Liver (tissue), 8 donors: ENCODE measurements at regions not wholly inside any gene's neighbourhood (a gene's known extent, or its start where the extent isn't known, plus 50 kb on each side); places are given as distances from the start of the nearest gene placed in this dataset.

Experiments
- DNase-seq: peaks from one replicate; pipeline ENCODE4 v3.0.0-alpha.2; 2017; ENCODE audit warnings: low spot score
- H3K27ac ChIP-seq, 2 donors: one replicate each; pipeline ENCODE4 v1.7.0; 2013; ENCODE audit warnings: inconsistent platforms in 2 of 2, low read length in 2 of 2, control low read depth in 1 of 2, low read depth in 1 of 2, mild to moderate bottlenecking in 1 of 2
- H3K27me3 ChIP-seq, 4 donors: one replicate each; pipeline versions ENCODE4 v1.6.1 to v1.7.0; 2013; ENCODE audit warnings: low read length in 3 of 4, inconsistent platforms in 1 of 4, mild to moderate bottlenecking in 1 of 4, moderate library complexity in 1 of 4; ENCODE audit not compliant: control insufficient read depth in 4 of 4, insufficient read depth in 4 of 4
- H3K36me3 ChIP-seq, 4 donors: one replicate each; pipeline versions ENCODE4 v1.6.1 to v1.7.0; 2013; ENCODE audit warnings: low read length in 3 of 4, mild to moderate bottlenecking in 3 of 4, low read depth in 1 of 4, moderate library complexity in 1 of 4; ENCODE audit not compliant: control insufficient read depth in 4 of 4, insufficient read depth in 3 of 4
- H3K4me1 ChIP-seq, 4 donors: one replicate each; pipeline versions ENCODE4 v1.6.1 to v1.7.0; 2013; ENCODE audit warnings: low read length in 3 of 4, mild to moderate bottlenecking in 3 of 4, moderate library complexity in 1 of 4; ENCODE audit not compliant: control insufficient read depth in 4 of 4, insufficient read depth in 4 of 4
- H3K4me3 ChIP-seq, 3 donors: one replicate each; pipeline versions ENCODE4 v1.6.1 to v1.7.0; 2013; ENCODE audit warnings: low read length in 3 of 3, control low read depth in 1 of 3, low read depth in 1 of 3, mild to moderate bottlenecking in 1 of 3
- H3K9ac ChIP-seq, 2 donors: one replicate each; pipeline ENCODE4 v1.7.0; 2013; ENCODE audit warnings: low read length in 2 of 2, mild to moderate bottlenecking in 2 of 2, moderate library complexity in 2 of 2, control low read depth in 1 of 2, low read depth in 1 of 2
- H3K9me3 ChIP-seq, 4 donors: one replicate each; pipeline versions ENCODE4 v1.6.1 to v1.7.0; 2013; ENCODE audit warnings: low read length in 3 of 4; ENCODE audit not compliant: control insufficient read depth in 4 of 4
- EGR1 ChIP-seq, 2 donors: IDR thresholded peaks; 2 replicates each; pipeline ENCODE4 v1.6.1; 2016 to 2018; ENCODE audit warnings: antibody characterized with exemption in 2 of 2, low read depth in 2 of 2
- FOXA1 ChIP-seq: IDR thresholded peaks from 2 replicates; pipeline ENCODE4 v1.6.1; 2016; ENCODE audit warnings: antibody characterized with exemption
- GABPA ChIP-seq, 2 donors: IDR thresholded peaks in 1 of 2; conservative IDR thresholded peaks in 1 of 2; 2 replicates each; pipeline ENCODE4 v1.6.1; 2016; ENCODE audit warnings: antibody characterized with exemption in 2 of 2, mild to moderate bottlenecking in 1 of 2, moderate library complexity in 1 of 2
- HNF4G ChIP-seq: IDR thresholded peaks from 2 replicates; pipeline ENCODE4 v1.6.1; 2016; ENCODE audit warnings: antibody characterized with exemption
- JUND ChIP-seq, 2 donors: IDR thresholded peaks; 2 replicates each; pipeline ENCODE4 v1.6.1; 2016; ENCODE audit warnings: antibody characterized with exemption in 2 of 2
- MAX ChIP-seq: IDR thresholded peaks from 2 replicates; pipeline ENCODE4 v1.6.1; 2016; ENCODE audit warnings: antibody characterized with exemption
- NR2F2 ChIP-seq: IDR thresholded peaks from 2 replicates; pipeline ENCODE4 v1.6.1; 2016; ENCODE audit warnings: antibody characterized with exemption
- RAD21 ChIP-seq, 2 donors: IDR thresholded peaks; 2 replicates each; pipeline ENCODE4 v1.6.1; 2016; ENCODE audit warnings: antibody characterized with exemption in 2 of 2, mild to moderate bottlenecking in 2 of 2
- REST ChIP-seq: IDR thresholded peaks from 2 replicates; pipeline ENCODE4 v1.6.1; 2016; ENCODE audit warnings: antibody characterized with exemption, mild to moderate bottlenecking
- RXRA ChIP-seq, 2 donors: IDR thresholded peaks; 2 replicates each; pipeline ENCODE4 v1.6.1; 2017 to 2018; ENCODE audit warnings: antibody characterized with exemption in 2 of 2, mild to moderate bottlenecking in 1 of 2
- SP1 ChIP-seq: IDR thresholded peaks from 2 replicates; pipeline ENCODE4 v1.6.1; 2018; ENCODE audit warnings: antibody characterized with exemption, mild to moderate bottlenecking
- TAF1 ChIP-seq: conservative IDR thresholded peaks from 2 replicates; pipeline ENCODE4 v1.6.1; 2016; ENCODE audit warnings: antibody characterized with exemption, mild to moderate bottlenecking
- YY1 ChIP-seq: IDR thresholded peaks from 2 replicates; pipeline ENCODE4 v1.6.1; 2016; ENCODE audit warnings: antibody characterized with exemption, mild to moderate bottlenecking
- ZBTB33 ChIP-seq: IDR thresholded peaks from 2 replicates; pipeline ENCODE4 v1.6.1; 2016; ENCODE audit warnings: antibody characterized with exemption
- WGBS: extraction: QIAGEN DNeasy Blood & Tissue Kit; methylation state at CpG from one replicate; pipeline ENCODE4 v1.1.7; 2013; 5-methylcytosine and 5-hydroxymethylcytosine counted together
- TF ChIP-seq, protein P1 (sequence below): fragments of 150-350 bp; IDR thresholded peaks from 2 replicates; pipeline ENCODE4 v1.5.1; 2017; ENCODE audit warnings: improper control_type of control experiment, low read depth, low read length; ENCODE audit not compliant: missing input control
- TF ChIP-seq, protein P2 (sequence below): IDR thresholded peaks from 2 replicates; pipeline ENCODE4 v1.6.1; 2016; ENCODE audit warnings: antibody characterized with exemption
- donor health status: healthy.
- donor health status: healthy.
- donor health status: healthy.
- donor health status: healthy.
- donor health status: healthy.

- no peaks in the 10 kb centered on the region for H3K4me1 ChIP-seq
- no peak for DNase-seq
- no peak overlapping the region for H3K4me3 ChIP-seq
- TF ChIP-seq FOXA1, result no peak
- TF ChIP-seq, protein P1, sequence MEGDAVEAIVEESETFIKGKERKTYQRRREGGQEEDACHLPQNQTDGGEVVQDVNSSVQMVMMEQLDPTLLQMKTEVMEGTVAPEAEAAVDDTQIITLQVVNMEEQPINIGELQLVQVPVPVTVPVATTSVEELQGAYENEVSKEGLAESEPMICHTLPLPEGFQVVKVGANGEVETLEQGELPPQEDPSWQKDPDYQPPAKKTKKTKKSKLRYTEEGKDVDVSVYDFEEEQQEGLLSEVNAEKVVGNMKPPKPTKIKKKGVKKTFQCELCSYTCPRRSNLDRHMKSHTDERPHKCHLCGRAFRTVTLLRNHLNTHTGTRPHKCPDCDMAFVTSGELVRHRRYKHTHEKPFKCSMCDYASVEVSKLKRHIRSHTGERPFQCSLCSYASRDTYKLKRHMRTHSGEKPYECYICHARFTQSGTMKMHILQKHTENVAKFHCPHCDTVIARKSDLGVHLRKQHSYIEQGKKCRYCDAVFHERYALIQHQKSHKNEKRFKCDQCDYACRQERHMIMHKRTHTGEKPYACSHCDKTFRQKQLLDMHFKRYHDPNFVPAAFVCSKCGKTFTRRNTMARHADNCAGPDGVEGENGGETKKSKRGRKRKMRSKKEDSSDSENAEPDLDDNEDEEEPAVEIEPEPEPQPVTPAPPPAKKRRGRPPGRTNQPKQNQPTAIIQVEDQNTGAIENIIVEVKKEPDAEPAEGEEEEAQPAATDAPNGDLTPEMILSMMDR, result no peak
- no peak for TF ChIP-seq RAD21 (IDR thresholded peaks at IDR 0.05)
- TF ChIP-seq MAX, result no peak
- no peak for TF ChIP-seq GABPA (IDR thresholded peaks at IDR 0.05 in 1 of 2, conservative IDR thresholded peaks at IDR 0.05 in 1 of 2)
- no peak for TF ChIP-seq RXRA (IDR thresholded peaks at IDR 0.05)
- TF ChIP-seq ZBTB33, result no peak
- TF ChIP-seq HNF4G, result no peak
- TF ChIP-seq REST, result no peak
- no peak for TF ChIP-seq SP1
- TF ChIP-seq TAF1, result no peak
- TF ChIP-seq, protein P2, sequence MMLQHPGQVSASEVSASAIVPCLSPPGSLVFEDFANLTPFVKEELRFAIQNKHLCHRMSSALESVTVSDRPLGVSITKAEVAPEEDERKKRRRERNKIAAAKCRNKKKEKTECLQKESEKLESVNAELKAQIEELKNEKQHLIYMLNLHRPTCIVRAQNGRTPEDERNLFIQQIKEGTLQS, result no peak
- WGBS, result 43% methylated on average over 4 of the region's 4 CpGs
- H3K36me3 ChIP-seq, result no peaks in the 10 kb centered on the region
- H3K27me3 ChIP-seq, result peaks cover 0 to 2% (median 0%) of the 10 kb centered on the region in 4 donors
- no peak overlapping the region for H3K9ac ChIP-seq
- H3K27ac ChIP-seq, result no peak overlapping the region
- peaks cover 0 to 7% (median 1%) of the 10 kb centered on the region in 4 donors for H3K9me3 ChIP-seq
Measured at GRCh38 chr14:59067127-59067894, 121.2 kb upstream of the DAAM1 start.

DNA sequence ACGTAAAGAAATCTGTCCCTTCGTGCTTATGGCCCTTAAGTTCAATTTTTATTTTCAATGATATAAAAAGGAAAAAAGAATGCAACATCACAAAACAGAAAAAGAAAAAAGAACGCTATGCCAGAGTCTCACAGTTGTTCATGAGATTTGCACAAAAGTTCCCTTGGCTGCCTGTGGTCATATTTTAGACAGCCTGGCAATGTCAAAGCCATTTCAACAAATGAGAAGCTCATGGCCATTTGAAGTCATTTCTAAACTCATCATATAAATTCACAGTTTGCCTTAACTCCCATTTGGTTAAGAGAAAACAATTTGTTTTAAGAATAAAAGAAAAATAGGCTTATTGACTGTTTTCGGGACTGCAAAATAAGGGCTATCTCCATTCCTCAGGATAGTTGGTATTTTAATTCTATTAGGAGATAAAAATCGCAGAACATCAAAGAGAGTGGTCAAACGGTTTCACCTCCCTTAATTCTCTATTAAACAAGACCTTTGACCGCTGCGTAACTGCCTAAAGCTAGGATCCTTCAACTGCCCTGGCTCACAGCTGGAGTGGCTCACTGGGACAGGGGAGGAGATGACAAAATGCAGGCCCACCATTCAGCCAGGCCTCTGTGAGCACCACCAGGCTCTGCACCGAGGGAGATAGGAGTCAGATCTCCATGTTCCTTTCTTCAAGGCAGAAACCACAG, 119.2 kb upstream of the DAAM1 start:
- Histone ChIP-seq H3K4me3 (no peak overlapping the region), H3K9me3 (no peaks in the 10 kb centered on the region), H3K27me3 (peaks cover 0 to 2% (median 0%) of the 10 kb centered on the region in 4 donors), H3K27ac (no peak overlapping the region), H3K9ac (no peak overlapping the region), H3K36me3 (no peaks in the 10 kb centered on the region), H3K4me1 (no peaks in the 10 kb centered on the region)
- WGBS, result 72% methylated on average over 9 of the region's 9 CpGs
- no peak for DNase-seq
- TF ChIP-seq RXRA (IDR thresholded peaks at IDR 0.05) (no peak), JUND (IDR thresholded peaks at IDR 0.05) (no peak), NR2F2 (no peak), EGR1 (IDR thresholded peaks at IDR 0.05; ENCODE audit: low read depth in 2 of 2) (no peak), ZBTB33 (no peak), GABPA (IDR thresholded peaks at IDR 0.05 in 1 of 2, conservative IDR thresholded peaks at IDR 0.05 in 1 of 2) (no peak), SP1 (no peak), MAX (no peak), YY1 (no peak), FOXA1 (no peak)
